ENCODE measurements at regions not wholly inside any gene's neighbourhood (a gene's known extent, or its start where the extent isn't known, plus 50 kb on each side); places are given as distances from the start of the nearest gene placed in this dataset.

DNA sequence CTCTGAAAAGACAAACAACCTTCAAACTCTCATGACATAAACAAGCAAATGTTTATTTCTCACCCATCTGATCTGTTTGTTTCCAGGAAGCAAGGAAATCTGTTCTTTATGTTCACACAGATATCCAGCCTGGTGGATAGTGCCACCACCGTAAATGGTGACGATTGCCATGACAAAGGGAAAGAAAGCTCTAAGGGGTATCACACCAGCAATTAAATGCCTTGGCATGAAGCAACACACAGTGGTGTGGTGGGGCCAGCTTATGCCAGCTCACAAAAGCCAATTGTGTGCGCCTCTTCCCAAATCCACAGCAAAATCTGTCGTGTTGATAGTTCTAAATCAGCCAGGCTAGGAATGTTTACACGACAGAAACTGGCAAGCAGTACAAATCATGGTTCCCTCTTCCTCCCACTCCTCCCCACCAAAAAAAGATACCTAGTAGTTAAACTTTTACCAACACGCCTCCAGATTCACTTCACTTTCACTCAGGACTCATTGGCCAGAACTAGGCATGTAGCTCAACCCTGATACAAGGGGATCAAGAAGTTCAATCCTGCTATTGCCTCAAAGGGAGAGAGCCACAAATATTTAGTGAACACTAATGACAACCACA is 189.2 kb upstream of the SLCO3A1 start:
- FAIRE-seq: no peak
- DNase-seq (ENCODE audit: insufficient read length, low spot score): no peak

DNA sequence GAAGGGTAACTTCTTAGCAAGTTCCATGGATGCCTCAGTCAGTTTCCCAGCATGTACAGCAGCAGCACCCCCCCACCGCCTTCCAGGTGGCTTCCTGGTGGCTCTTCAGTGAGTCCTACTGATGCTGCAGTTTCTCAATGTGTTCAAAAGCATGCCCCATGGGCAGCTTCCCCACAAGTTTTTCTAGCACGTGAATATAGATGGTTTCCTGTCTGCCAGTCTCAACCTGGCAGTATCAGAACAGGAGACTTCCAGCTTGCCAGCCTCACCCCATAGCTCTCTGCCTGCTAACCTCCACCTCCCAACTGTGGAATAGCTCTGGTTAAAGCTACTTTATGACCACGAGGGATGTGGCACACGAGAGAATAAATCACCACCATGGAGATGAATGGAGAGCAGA is 188.3 kb upstream of the SLCO3A1 start:
- no peak for FAIRE-seq
- TF ChIP-seq POLR2A (IDR thresholded peaks at IDR 0.05; ENCODE audit: low read depth, low read length): no peak
- DNase-seq (ENCODE audit: insufficient read length, low spot score): no peak

More for the DNA sequence above, 189.2 kb upstream of the SLCO3A1 start:
- TF ChIP-seq POLR2A (IDR thresholded peaks at IDR 0.05; ENCODE audit: low read depth, low read length): no peak

DNA sequence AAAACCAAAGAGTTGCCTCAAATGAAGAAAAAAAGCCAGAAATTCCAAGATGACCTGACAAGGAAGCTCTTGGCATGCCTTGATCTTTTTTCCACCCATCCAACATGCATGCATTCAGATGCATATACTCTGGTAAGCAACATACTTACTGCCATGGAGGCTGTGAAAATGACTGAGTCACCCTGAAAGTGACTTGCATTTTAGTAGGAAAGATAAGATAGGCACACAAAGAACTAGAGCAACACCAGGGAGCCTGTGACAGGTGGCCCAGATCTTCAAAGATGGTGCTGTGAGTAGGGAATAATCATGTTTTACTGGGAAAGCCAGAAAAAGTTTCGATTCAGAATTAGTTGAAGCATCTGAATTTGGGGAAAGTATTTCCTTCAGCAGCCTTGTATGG is 185.1 kb upstream of the SLCO3A1 start:
- no peak for FAIRE-seq
- DNase-seq (ENCODE audit: insufficient read length, low spot score): no peak
- no peak for TF ChIP-seq POLR2A (IDR thresholded peaks at IDR 0.05; ENCODE audit: low read depth, low read length)

DNA sequence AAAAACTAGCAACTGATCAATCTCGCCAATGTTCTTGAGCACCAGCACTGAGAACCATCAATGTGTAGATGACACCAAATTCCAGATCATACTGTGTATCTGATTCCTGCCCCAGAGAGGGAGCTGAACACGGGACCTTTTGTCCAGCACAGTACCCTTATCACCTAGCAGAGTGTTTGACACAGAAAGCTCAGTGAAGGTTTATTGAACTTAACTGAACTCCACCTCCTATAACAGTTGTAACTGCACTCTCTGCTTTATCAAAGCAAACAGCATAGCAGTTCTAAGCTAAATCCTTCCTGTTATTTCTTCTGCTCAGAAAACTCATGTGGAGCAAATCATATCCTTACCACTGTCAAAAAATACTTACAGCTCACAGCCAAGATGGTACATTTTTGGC is 183.4 kb upstream of the SLCO3A1 start:
- FAIRE-seq (no peak), DNase-seq (ENCODE audit: insufficient read length, low spot score) (no peak)
- TF ChIP-seq POLR2A (IDR thresholded peaks at IDR 0.05; ENCODE audit: low read depth, low read length): no peak

DNA sequence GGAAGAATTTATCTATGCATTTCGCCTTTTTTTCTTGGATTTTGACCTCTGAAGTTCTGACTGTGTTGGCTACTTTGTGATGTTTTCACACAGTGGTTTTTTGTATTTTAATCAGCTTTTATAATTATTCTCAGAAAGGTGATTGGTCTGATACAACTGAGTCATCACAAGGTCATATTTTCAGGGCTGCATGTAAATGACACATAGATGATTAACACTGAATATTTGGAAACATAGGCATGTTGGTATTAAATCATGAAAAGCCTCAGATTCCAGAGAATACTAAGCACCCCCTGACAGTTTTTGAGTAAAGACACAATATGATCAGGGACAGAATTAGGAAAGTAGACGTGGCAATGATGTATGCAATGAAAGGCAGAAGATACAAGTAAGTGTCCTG is 175.5 kb upstream of the SLCO3A1 start:
- no peak for FAIRE-seq
- TF ChIP-seq POLR2A (IDR thresholded peaks at IDR 0.05; ENCODE audit: low read depth, low read length): no peak
- no peak for DNase-seq (ENCODE audit: insufficient read length, low spot score)

DNA sequence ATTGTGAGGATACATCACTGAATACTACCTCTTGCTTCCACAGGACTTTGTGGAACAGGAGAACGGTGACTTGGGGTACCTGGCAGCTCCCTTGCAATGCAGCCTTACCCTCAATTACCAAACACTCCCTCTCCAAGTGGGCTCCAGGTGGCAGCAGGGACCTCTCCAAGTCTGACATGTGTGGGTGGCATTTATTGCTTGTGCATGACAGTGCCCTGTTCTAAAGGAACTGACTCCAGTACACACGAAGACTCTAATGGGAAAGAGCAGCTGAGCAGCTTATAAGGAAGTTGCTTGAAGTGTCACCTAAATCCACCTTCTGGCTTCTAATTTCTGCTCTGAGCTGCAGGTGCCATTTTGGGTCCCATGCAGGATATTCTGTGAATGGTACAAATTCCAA is 174.1 kb upstream of the SLCO3A1 start:
- no peak for DNase-seq (ENCODE audit: insufficient read length, low spot score)
- no peak for FAIRE-seq
- no peak for TF ChIP-seq POLR2A (IDR thresholded peaks at IDR 0.05; ENCODE audit: low read depth, low read length)

DNA sequence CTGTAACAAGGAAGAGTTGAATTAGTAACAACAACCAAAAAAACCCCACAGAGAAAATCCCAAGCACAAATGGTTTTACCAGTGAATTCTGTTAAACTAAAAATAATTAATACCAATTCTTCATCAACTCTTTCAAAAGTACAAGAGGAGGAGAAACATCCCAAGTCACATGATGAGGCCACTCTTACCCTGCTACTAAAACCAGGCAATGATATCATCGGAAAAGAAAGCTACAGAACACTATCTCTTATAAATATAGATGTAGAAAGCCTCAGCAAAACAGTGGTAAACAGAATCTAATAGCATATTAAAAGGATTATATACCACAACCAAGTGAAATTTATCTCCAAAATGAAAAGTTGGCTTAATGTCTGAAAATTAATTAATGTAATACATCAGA is 168.1 kb upstream of the SLCO3A1 start:
- DNase-seq (ENCODE audit: insufficient read length, low spot score): no peak
- TF ChIP-seq POLR2A (IDR thresholded peaks at IDR 0.05; ENCODE audit: low read depth, low read length): no peak
- no peak for FAIRE-seq

DNA sequence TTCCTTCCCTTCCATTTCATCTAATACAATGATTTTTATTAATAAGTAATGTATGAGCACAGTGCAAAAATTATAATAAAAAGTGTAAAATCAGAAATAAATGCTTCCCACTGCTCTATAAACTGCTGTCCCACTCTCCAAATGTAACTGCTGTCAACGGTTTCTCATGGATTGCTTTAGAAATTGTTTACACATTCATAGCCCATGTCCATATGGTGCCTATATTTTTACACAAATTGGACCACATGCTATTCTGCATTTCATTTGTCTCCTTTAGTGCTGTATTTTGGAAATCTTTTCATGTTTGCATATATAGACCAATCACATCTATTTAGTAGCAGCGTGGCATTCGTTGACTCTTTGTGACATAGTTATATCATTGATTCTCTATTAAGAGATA is 164.7 kb upstream of the SLCO3A1 start:
- FAIRE-seq: no peak
- TF ChIP-seq POLR2A (IDR thresholded peaks at IDR 0.05; ENCODE audit: low read depth, low read length): no peak
- DNase-seq (ENCODE audit: insufficient read length, low spot score): no peak

DNA sequence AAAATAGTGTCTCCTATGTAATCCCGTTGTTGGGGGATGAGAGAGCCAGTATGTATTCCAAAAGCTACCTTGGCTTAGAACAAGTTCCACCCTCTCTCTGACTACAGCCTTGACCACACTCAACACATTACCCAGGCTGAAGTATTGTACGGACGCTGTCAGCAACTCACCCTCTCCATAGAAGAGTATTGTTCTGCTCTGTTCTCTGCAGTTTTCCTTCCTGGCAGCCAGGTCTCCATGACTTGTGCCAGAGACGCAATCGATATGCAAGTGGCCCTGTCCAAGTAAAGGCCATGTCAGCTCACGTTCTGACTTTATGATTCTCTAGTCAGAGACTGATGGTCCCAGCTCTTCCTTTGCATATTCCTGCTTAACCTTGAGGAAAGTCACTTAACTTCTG is 164.1 kb upstream of the SLCO3A1 start:
- FAIRE-seq: no peak
- DNase-seq (ENCODE audit: insufficient read length, low spot score): no peak
- no peak for TF ChIP-seq POLR2A (IDR thresholded peaks at IDR 0.05; ENCODE audit: low read depth, low read length)

DNA sequence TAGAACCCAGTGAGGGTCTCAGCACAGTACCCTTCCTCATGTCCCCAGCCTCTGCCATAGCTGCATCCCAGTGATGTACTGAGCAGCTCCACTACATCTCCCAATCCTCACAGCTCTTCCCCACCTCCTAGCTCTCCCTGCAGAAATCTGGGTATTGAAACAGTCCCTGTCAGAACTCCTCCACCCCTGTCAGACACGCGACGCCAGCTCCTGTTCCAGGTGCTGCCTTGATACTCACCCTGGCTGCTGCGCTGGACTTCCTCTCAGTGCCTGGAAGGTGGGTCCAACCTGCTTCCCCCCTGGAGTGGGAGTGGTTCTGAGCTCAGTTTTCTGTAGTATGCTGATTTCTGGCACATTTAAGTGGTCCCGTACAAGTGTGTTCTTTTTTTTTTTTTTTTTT is 160.9 kb upstream of the SLCO3A1 start:
- DNase-seq (ENCODE audit: insufficient read length, low spot score) (no peak), FAIRE-seq (no peak)
- no peak for TF ChIP-seq POLR2A (IDR thresholded peaks at IDR 0.05; ENCODE audit: low read depth, low read length)

DNA sequence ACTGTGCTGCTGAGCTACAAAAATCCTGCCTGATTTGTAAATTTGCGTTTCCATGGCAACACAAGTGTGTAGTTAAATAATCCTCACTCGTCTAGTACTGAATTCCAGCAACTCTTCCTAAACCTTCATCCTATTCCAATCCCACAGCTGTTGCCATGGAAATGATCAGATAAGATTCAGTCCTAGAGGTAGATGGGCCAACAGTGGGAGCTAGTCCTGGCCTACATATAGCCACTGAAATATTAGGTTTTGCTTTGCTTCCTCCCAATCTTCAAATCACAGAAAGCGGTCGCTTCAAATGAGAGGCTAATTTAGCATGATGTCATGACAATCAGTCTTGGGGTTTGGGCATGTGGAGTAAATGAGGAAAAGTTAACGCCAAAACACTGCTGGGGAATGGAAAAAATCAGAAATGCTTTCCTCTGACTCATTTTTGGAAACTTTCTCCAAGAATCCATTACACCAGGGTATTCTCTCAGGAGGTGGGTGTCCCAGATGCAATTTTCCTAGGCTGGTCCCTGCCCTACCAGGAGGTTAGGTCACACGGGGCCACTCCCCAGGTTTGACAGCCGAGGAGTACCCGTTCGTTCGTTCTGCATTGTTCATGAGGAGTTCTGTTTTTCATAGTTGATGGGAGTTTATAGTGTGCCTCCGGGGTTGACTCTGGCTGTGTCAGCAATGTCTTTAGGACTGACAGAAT is 159.2 kb upstream of the SLCO3A1 start:
- FAIRE-seq: no peak
- DNase-seq (ENCODE audit: insufficient read length, low spot score): no peak
- no peak for TF ChIP-seq POLR2A (IDR thresholded peaks at IDR 0.05; ENCODE audit: low read depth, low read length)

DNA sequence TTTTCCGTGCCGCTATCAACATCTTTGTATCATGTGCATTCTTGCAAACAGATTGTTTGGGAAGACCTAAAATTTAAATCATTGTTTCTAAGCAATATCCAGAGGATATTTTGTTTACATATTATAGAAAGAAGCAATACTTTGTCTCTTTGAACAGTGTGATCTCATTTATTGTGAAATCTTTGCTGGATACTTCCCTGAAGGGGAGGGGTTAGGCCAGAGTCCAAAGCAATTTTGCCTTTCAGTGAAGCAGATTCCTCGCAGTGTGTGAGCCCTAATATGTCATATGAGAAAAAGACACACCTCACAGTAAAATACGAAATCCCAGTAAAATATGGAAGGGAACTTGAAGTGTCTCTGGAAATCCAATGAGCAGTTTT is 158.7 kb upstream of the SLCO3A1 start:
- TF ChIP-seq POLR2A (IDR thresholded peaks at IDR 0.05; ENCODE audit: low read depth, low read length): no peak
- FAIRE-seq: no peak

DNA sequence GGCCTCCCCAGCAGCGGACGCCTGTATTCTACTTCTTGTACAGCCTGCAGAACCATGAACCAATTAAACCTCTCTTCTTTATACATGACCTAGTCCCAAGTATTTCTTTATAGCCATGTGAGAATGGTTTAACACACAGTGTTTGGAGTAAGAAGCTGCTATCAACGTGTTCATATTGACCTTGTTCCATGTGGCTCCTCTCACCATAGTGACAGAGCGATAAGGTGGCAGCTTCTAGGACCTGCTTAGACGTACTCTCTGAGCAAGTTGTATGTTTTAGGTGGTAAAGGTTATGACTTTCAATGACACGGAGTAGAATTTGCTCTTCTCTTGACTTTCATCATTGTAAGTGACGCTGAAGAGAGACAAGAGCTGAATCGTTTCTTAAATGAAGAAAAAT is 157.7 kb upstream of the SLCO3A1 start:
- no peak for DNase-seq (ENCODE audit: insufficient read length, low spot score)
- no peak for FAIRE-seq
- no peak for TF ChIP-seq POLR2A (IDR thresholded peaks at IDR 0.05; ENCODE audit: low read depth, low read length)

More for the DNA sequence above, 158.7 kb upstream of the SLCO3A1 start:
- no peak for DNase-seq (ENCODE audit: insufficient read length, low spot score)

DNA sequence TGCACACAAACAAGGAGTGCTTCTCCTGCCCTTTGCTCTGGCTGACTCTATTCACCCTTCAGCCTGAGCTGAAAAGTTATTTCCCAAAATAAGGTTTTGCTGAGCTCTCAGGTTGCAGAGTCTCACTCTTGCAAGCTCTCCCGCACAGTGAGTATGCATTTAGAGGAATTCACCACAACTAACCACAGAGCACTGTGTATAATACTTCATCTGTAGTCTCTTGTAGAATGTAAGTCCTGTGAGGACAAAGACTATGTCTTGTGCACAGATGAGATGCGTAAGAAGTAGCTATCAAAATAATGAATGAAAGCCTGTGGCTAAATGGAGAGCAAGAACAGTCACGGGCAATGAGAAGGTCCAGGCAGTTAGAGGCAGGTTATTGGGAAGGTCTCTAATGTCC is 156.5 kb upstream of the SLCO3A1 start:
- no peak for DNase-seq (ENCODE audit: insufficient read length, low spot score)
- FAIRE-seq: no peak

DNA sequence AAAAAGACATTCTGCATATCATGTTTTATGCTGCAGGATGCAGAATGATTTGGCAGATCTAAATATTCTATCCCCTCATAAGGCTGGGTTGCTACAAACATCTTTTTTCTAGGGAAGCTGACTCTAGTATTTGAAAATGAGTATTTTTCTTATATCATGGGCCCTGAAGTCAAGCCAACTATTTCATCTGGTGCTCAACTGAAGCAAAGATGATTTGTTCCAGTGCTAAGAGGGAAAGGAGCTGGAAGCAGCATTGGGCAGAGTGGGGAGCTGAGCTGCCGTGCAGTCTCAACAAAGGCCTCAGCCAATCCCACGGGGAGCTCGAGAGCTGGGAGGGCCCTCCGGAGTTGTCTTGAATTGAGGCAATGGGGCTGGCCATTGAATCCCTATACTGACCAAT is 155.3 kb upstream of the SLCO3A1 start:
- DNase-seq (ENCODE audit: insufficient read length, low spot score) (no peak), FAIRE-seq (no peak)
- TF ChIP-seq POLR2A (IDR thresholded peaks at IDR 0.05; ENCODE audit: low read depth, low read length): no peak

More for the DNA sequence above, 156.5 kb upstream of the SLCO3A1 start:
- no peak for TF ChIP-seq POLR2A (IDR thresholded peaks at IDR 0.05; ENCODE audit: low read depth, low read length)

All from H54 (cell line).